Gastroesophageal sphincter (tissue), 4 donors: ENCODE measurements at regions not wholly inside any gene's neighbourhood (a gene's known extent, or its start where the extent isn't known, plus 50 kb on each side); places are given as distances from the start of the nearest gene placed in this dataset.

ENCODE experiments used
- ATAC-seq: fragments of 150-250 bp; one replicate; pipeline ENCODE4 v1.9.1; 2016; ENCODE audit warnings: mild to moderate bottlenecking, moderate library complexity
- H3K27ac ChIP-seq, 4 donors: fragments of 200-600 bp; sonication (generic) in 3 of 4; 1 replicate in 3 of 4; 2 replicates in 1 of 4; pipeline ENCODE4 v1.5.1; 2016 to 2019
- H3K27me3 ChIP-seq: fragments of 200-600 bp; sonication (generic); one replicate; pipeline ENCODE4 v1.5.1; 2019
- H3K36me3 ChIP-seq, 2 donors: fragments of 200-600 bp; sonication (generic); one replicate each; pipeline ENCODE4 v1.5.1; 2019; ENCODE audit warnings: control low read depth in 1 of 2
- H3K4me1 ChIP-seq, 3 donors: fragments of 200-600 bp; sonication (generic); 1 replicate in 2 of 3; 2 replicates in 1 of 3; pipeline ENCODE4 v1.5.1; 2016 to 2019; ENCODE audit warnings: control low read depth in 2 of 3
- H3K4me3 ChIP-seq, 2 donors: fragments of 200-600 bp; sonication (generic); one replicate each; pipeline ENCODE4 v1.5.1; 2019; ENCODE audit warnings: mild to moderate bottlenecking in 1 of 2, moderate library complexity in 1 of 2
- H3K9me3 ChIP-seq, 3 donors: fragments of 200-600 bp; sonication (generic); one replicate each; pipeline ENCODE4 v1.5.1; 2017 to 2019; ENCODE audit warnings: control low read depth in 2 of 3
- EP300 ChIP-seq: sonication (generic); formaldehyde crosslinking; IDR thresholded peaks from one replicate; pipeline ENCODE4 v1.6.1; 2017; ENCODE audit warnings: antibody characterized with exemption, mild to moderate bottlenecking
- POLR2A ChIP-seq, 2 donors: fragments of 450-650 bp; IDR thresholded peaks; one replicate each; pipeline ENCODE4 v1.6.1; 2017; ENCODE audit warnings: antibody characterized with exemption in 2 of 2, mild to moderate bottlenecking in 2 of 2, moderate library complexity in 1 of 2
- POLR2AphosphoS5 ChIP-seq: sonication (generic); formaldehyde crosslinking; IDR thresholded peaks from one replicate; pipeline ENCODE4 v1.6.1; 2017; ENCODE audit warnings: antibody characterized with exemption
- WGBS, 2 donors: methylation state at CpG; one replicate each; pipeline ENCODE4 v1.1.5; 2018; ENCODE audit warnings: low coverage in 1 of 2; 5-methylcytosine and 5-hydroxymethylcytosine counted together
- TF ChIP-seq, protein P1 (sequence below), 4 experiments: fragments of 200-600 bp in 2 of 4; fragments of 450-650 bp in 2 of 4; sonication (generic) in 1 of 4; IDR thresholded peaks; one replicate each; pipeline ENCODE4 v1.5.1; 2017 to 2019; ENCODE audit warnings: antibody characterized with exemption in 4 of 4, mild to moderate bottlenecking in 2 of 4, moderate library complexity in 2 of 4

DNA sequence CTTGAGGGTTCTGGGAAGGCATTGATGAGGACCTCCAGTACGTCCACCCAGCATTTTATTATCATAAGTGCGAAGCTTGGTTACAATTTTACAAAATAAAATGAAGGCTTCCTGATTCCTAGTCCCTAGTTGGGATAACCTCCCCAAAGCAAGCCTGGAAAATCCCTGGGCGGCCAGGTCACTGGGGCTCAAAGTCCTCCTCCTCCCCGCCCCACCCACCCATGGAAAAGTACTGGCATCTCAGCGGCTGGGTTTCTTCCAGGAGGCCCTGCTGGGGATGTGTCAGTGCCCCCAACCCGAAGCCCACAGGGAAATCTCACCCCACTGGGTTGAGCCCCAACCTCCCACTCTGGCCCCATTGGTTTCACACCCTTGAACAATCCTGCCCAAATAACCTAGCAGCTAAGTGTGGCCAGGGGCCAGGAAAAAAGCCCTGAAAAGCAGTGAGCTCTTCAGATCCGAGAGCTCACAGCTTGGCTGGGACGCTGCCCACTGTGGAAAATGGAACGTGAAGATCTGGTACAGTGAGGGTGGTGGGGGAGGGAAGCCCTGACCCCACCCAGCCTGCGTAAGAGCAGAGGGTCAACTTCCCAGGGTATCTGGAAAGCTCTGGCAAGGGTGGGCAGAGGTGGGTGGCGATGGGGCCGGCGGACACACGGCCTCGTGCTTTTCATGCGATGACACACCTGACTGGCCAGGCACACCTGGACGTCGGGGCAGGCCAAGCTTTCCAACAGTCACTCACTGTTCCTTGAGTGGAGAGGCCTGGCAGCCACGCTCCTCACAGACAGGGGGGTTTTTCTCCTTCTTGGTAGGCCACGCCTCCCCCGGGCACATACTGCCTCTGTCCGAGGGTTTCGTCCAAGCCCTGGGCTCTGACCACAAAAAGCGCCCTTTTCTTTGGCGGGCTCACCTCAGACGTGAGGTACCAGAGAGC lies 324.5 kb downstream of the SOX9 start:
- no peaks in the 10 kb centered on the region for H3K9me3 ChIP-seq
- ATAC-seq: no peak
- WGBS, 2 donors: 83 to 92% methylated on average over 2 to 7 of the region's 26 CpGs
- H3K27me3 ChIP-seq: peaks cover 9% of the 10 kb centered on the region
- no peaks in the 10 kb centered on the region for H3K4me1 ChIP-seq
- no peak overlapping the region for H3K27ac ChIP-seq
- TF ChIP-seq POLR2A (IDR thresholded peaks at IDR 0.05) (no peak), POLR2AphosphoS5 (no peak), EP300 (no peak)
- TF ChIP-seq, protein P1, sequence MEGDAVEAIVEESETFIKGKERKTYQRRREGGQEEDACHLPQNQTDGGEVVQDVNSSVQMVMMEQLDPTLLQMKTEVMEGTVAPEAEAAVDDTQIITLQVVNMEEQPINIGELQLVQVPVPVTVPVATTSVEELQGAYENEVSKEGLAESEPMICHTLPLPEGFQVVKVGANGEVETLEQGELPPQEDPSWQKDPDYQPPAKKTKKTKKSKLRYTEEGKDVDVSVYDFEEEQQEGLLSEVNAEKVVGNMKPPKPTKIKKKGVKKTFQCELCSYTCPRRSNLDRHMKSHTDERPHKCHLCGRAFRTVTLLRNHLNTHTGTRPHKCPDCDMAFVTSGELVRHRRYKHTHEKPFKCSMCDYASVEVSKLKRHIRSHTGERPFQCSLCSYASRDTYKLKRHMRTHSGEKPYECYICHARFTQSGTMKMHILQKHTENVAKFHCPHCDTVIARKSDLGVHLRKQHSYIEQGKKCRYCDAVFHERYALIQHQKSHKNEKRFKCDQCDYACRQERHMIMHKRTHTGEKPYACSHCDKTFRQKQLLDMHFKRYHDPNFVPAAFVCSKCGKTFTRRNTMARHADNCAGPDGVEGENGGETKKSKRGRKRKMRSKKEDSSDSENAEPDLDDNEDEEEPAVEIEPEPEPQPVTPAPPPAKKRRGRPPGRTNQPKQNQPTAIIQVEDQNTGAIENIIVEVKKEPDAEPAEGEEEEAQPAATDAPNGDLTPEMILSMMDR (IDR thresholded peaks at IDR 0.05): no peak
- no peaks in the 10 kb centered on the region for H3K36me3 ChIP-seq
- H3K4me3 ChIP-seq: no peak overlapping the region

DNA sequence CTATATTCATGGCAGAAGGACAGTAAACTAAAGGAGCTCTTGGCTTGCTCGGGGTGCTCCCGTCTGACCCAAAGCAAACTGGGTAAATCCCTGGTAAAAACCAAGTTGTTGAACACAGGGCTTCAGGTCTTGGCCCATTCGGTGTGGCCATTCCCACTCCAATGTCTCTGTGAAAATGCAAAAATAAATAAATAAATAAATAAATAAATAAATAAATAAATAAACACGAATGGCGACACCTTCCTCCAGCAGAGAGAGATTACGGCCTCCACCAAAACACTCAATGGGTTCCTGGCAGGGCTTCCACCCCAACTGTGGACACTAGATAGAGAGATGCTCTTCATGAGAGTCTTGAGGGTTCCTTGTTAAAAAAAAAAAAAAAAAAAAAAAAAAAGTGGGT lies 325.3 kb downstream of the SOX9 start:
- Histone ChIP-seq H3K27ac (no peak overlapping the region), H3K9me3 (no peaks in the 10 kb centered on the region), H3K36me3 (no peaks in the 10 kb centered on the region), H3K4me1 (no peaks in the 10 kb centered on the region), H3K4me3 (no peak overlapping the region), H3K27me3 (peaks cover 9% of the 10 kb centered on the region)
- TF ChIP-seq, protein P1 (IDR thresholded peaks at IDR 0.05): no peak
- no peak for TF ChIP-seq POLR2A (IDR thresholded peaks at IDR 0.05)
- TF ChIP-seq EP300: no peak
- ATAC-seq: no peak
- 83 to 84% methylated on average over 3 to 5 of the region's 6 CpGs for WGBS, 2 donors

GRCh38 chr17:72446525-72447250 lies 325.9 kb downstream of the SOX9 start:
- H3K27ac ChIP-seq: no peak overlapping the region
- H3K27me3 ChIP-seq: peaks cover 13% of the 10 kb centered on the region
- no peak overlapping the region for H3K4me3 ChIP-seq
- TF ChIP-seq POLR2AphosphoS5 (no peak), EP300 (no peak), POLR2A (IDR thresholded peaks at IDR 0.05) (no peak)
- TF ChIP-seq, protein P1 (IDR thresholded peaks at IDR 0.05): no peak
- no peaks in the 10 kb centered on the region for H3K4me1 ChIP-seq
- no peaks in the 10 kb centered on the region for H3K9me3 ChIP-seq
- no peaks in the 10 kb centered on the region for H3K36me3 ChIP-seq
- WGBS, 2 donors: 32 to 34% methylated on average over 12 to 14 of the region's 17 CpGs
- ATAC-seq: no peak

DNA sequence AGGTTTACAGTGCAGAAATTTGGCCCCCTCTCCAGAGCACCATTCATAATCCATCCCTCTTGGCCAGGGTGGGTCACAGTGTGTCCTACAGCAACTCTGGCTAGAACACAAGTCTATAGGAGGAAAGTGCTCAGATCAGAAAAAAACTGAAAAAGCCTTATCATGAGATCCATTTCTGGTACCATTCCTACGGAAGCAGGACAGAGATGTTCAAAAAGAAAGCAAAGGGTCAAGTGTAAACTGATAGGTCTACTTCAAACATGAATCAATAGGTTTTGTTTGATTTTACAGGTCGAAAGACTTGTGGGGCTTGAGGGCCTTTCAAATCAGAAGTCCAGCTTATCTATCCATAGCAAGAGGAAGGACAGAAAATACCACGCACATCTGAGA lies 326.4 kb downstream of the SOX9 start:
- peaks cover 13% of the 10 kb centered on the region for H3K27me3 ChIP-seq
- H3K27ac ChIP-seq: no peak overlapping the region
- H3K9me3 ChIP-seq: no peaks in the 10 kb centered on the region
- TF ChIP-seq EP300 (no peak), POLR2A (IDR thresholded peaks at IDR 0.05) (no peak), POLR2AphosphoS5 (no peak)
- TF ChIP-seq, protein P1 (IDR thresholded peaks at IDR 0.05): no peak
- H3K36me3 ChIP-seq: no peaks in the 10 kb centered on the region
- WGBS, 2 donors: 71 to 80% methylated on average over 3 of the region's 3 CpGs
- no peak overlapping the region for H3K4me3 ChIP-seq
- no peak for ATAC-seq
- H3K4me1 ChIP-seq: no peaks in the 10 kb centered on the region
